ENCODE measurements at regions not wholly inside any gene's neighbourhood (a gene's known extent, or its start where the extent isn't known, plus 50 kb on each side); places are given as distances from the start of the nearest gene placed in this dataset.

DNA sequence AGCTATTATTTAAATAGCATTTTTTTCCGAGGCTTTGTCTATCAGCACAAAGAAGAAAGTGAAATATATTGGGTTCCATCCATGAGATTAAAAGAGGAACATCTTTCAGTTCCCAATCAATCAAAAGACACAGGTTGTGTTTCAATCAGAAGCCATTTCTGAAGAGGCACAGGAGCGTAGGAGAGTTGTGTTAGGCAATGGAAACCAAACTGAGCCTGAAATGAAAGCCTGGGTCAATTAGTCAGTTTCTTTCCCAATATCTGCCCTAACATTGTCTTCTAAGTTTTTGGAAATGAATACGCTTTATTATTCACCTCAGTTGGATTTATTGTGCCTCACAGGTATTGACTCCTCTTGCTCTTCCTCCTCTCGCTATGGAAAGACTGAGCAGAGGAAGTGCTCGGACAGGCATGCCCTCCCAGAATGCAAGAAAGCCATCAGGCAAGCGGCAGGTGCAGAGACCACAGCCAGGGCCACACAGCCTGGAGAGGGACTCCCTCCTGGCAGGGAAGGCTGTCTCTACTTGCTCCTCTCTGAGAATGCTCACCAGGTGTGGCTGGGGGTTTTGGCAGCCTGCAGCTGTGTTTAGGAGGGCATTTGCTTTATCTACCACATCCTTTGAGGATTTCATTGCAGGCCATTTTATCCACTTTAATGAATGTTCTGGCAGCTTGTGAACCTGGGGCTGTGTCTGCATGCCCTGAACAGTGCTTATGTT lies 100.8 kb upstream of the NEDD9 start:
- Histone ChIP-seq H3K9ac (ENCODE audit: insufficient read depth, low read depth, low read length) (no peak overlapping the region), H3K4me2 (ENCODE audit: low read depth, low read length) (no peak overlapping the region), H3K79me2 (ENCODE audit: insufficient read depth, low read length) (no peaks in the 10 kb centered on the region), H3K4me1 (ENCODE audit: insufficient read depth, low read length) (peaks cover 33% of the 10 kb centered on the region), H3K27me3 (ENCODE audit: control insufficient read depth in 1 of 2, insufficient read depth in 2 of 2, low read length in 2 of 2) (no peaks in the 10 kb centered on the region), H2AFZ (ENCODE audit: low read length) (no peak overlapping the region), H3K36me3 (replicated peaks in 1 of 2; ENCODE audit: control insufficient read depth in 1 of 2, insufficient read depth in 2 of 2, low read length in 2 of 2) (no peaks in the 10 kb centered on the region), H3K9me3 (ENCODE audit: low read length) (no peaks in the 10 kb centered on the region), H3K4me3 (replicated peaks in 1 of 3; ENCODE audit: insufficient read depth in 1 of 3, low read depth in 2 of 3, low read length in 3 of 3) (no peak overlapping the region), H4K20me1 (ENCODE audit: insufficient read depth, low read length) (no peaks in the 10 kb centered on the region), H3K27ac (ENCODE audit: extremely low read length, insufficient read depth, low read length) (no peak overlapping the region)
- intact Hi-C loops (cut with micrococcal nuclease; ENCODE audit: unreplicated experiment) (no loop called here), in situ Hi-C loops (cut with HindIII; ENCODE audit: extremely low pct_ligation_motif_present, low pct_unique_long_range_greater_than_20kb) (no loop called here)
- CTCF ChIA-PET (ENCODE audit: low intra/inter-chr PET ratio, low total read pairs), result no interaction called here
- peak; percentile 43 for TF ChIP-seq ZNF687 (CRISPR knock-in tag; IDR thresholded peaks at IDR 0.05)
- peak; percentile 23 for TF ChIP-seq HNRNPK (IDR thresholded peaks at IDR 0.05; ENCODE audit: low read depth, low read length, poor library complexity, severe bottlenecking)
- no peak for TF ChIP-seq MEIS2 (CRISPR knock-in tag; IDR thresholded peaks at IDR 0.05)
- BruUV-seq (replicated peaks), result no TSS peak
- POLR2A ChIA-PET, result no interaction called here
- ATAC-seq, result no peak
- 97% methylated on average over 6 of the region's 6 CpGs for WGBS (ENCODE audit: low lambda C conversion rate)
- DNase-seq (ENCODE audit: low spot score), result no peak
- no peak for FAIRE-seq

- POLR2A ChIA-PET, result no interaction called here
- TF ChIP-seq ESRRA (CRISPR knock-in tag; IDR thresholded peaks at IDR 0.05; ENCODE audit: low read depth) (no peak), ZNF761 (CRISPR knock-in tag; conservative IDR thresholded peaks at IDR 0.05) (no peak), IKZF4 (CRISPR knock-in tag; IDR thresholded peaks at IDR 0.05; ENCODE audit: borderline replicate concordance, low read depth, not compliant biosample characterization) (no peak), UBTF (CRISPR knock-in tag; IDR thresholded peaks at IDR 0.05) (no peak)
- TF ChIP-seq, protein P1, sequence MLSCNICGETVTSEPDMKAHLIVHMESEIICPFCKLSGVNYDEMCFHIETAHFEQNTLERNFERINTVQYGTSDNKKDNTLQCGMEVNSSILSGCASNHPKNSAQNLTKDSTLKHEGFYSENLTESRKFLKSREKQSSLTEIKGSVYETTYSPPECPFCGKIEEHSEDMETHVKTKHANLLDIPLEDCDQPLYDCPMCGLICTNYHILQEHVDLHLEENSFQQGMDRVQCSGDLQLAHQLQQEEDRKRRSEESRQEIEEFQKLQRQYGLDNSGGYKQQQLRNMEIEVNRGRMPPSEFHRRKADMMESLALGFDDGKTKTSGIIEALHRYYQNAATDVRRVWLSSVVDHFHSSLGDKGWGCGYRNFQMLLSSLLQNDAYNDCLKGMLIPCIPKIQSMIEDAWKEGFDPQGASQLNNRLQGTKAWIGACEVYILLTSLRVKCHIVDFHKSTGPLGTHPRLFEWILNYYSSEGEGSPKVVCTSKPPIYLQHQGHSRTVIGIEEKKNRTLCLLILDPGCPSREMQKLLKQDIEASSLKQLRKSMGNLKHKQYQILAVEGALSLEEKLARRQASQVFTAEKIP (CRISPR knock-in tag; IDR thresholded peaks at IDR 0.05; ENCODE audit: borderline replicate concordance), result no peak
Measured at GRCh38 chr6:11332463-11332862, 100.0 kb upstream of the NEDD9 start.

More at GRCh38 chr6:11332463-11332862, 100.0 kb upstream of the NEDD9 start:
- Histone ChIP-seq H3K9me3 (ENCODE audit: low read length) (no peaks in the 10 kb centered on the region), H4K20me1 (ENCODE audit: insufficient read depth, low read length) (no peaks in the 10 kb centered on the region), H2AFZ (ENCODE audit: low read length) (no peak overlapping the region), H3K27ac (ENCODE audit: extremely low read length, insufficient read depth, low read length) (no peak overlapping the region), H3K4me2 (ENCODE audit: low read depth, low read length) (no peak overlapping the region), H3K79me2 (ENCODE audit: insufficient read depth, low read length) (no peaks in the 10 kb centered on the region), H3K27me3 (ENCODE audit: control insufficient read depth in 1 of 2, insufficient read depth in 2 of 2, low read length in 2 of 2) (no peaks in the 10 kb centered on the region), H3K4me1 (ENCODE audit: insufficient read depth, low read length) (peaks cover 33% of the 10 kb centered on the region), H3K4me3 (replicated peaks in 1 of 3; ENCODE audit: insufficient read depth in 1 of 3, low read depth in 2 of 3, low read length in 3 of 3) (no peak overlapping the region), H3K9ac (ENCODE audit: insufficient read depth, low read depth, low read length) (no peak overlapping the region), H3K36me3 (replicated peaks in 1 of 2; ENCODE audit: control insufficient read depth in 1 of 2, insufficient read depth in 2 of 2, low read length in 2 of 2) (no peaks in the 10 kb centered on the region)
- DNase-seq (ENCODE audit: low spot score) (no peak), ATAC-seq (no peak; the same call in 2 of the 3 replicates), FAIRE-seq (no peak)
- BruUV-seq (replicated peaks), result no TSS peak
- in situ Hi-C loops (cut with HindIII; ENCODE audit: extremely low pct_ligation_motif_present, low pct_unique_long_range_greater_than_20kb), result no loop called here
- intact Hi-C loops (cut with micrococcal nuclease; ENCODE audit: unreplicated experiment), result no loop called here
- CTCF ChIA-PET (ENCODE audit: low intra/inter-chr PET ratio, low total read pairs), result no interaction called here
- WGBS (ENCODE audit: low lambda C conversion rate), result 78% methylated on average over 7 of the region's 7 CpGs

All from HepG2 (cell line).